Lower leg skin (tissue), 4 donors: ENCODE measurements at regions not wholly inside any gene's neighbourhood (a gene's known extent, or its start where the extent isn't known, plus 50 kb on each side); places are given as distances from the start of the nearest gene placed in this dataset.

Source experiments
- DNase-seq, 2 donors: peaks; one replicate each; pipeline ENCODE4 v3.0.0-alpha.2; 2019; ENCODE audit warnings: low spot score in 2 of 2
- H3K4me3 ChIP-seq: fragments of 200-600 bp; sonication (generic); 2 replicates; pipeline ENCODE4 v1.5.1; 2017; ENCODE audit warnings: mild to moderate bottlenecking, low read depth; ENCODE audit not compliant: poor library complexity, severe bottlenecking
- POLR2A ChIP-seq, 2 donors: fragments of 450-650 bp; IDR thresholded peaks; one replicate each; pipeline ENCODE4 v1.6.1; 2016 to 2017; ENCODE audit warnings: antibody characterized with exemption in 2 of 2, mild to moderate bottlenecking in 1 of 2, moderate library complexity in 1 of 2
- WGBS, 2 donors: methylation state at CpG; one replicate each; pipeline ENCODE4 v1.1.5; 2018; 5-methylcytosine and 5-hydroxymethylcytosine counted together
- intact Hi-C: fragments of 100-400 bp; cut with DNase I; formaldehyde crosslinking; loops from one replicate; pipeline ENCODE4 v1.15.0; 2023; ENCODE audit warnings: low total_unique reads
- TF ChIP-seq, protein P1 (sequence below), 3 donors: fragments of 450-650 bp; IDR thresholded peaks; one replicate each; pipeline ENCODE4 v1.5.1; 2016; ENCODE audit warnings: antibody characterized with exemption in 3 of 3, mild to moderate bottlenecking in 3 of 3, moderate library complexity in 2 of 3

DNA sequence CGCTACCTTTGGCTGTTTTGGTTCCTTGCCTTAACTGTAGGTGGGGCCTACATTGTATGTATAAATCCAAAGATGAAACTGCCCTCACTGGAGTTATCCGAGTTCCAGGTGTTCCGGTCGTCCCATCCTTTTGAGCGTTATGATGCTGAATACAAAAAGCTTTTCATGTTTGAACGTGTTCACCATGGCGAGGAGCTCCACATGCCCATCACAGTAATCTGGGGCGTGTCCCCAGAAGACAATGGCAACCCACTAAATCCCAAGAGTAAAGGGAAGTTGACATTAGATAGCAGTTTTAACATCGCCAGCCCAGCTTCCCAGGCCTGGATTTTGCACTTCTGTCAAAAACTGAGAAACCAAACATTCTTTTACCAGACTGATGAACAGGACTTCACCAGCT is 139.5 kb downstream of the TLR5 start:
- no peak overlapping the region for H3K4me3 ChIP-seq
- intact Hi-C loops = no loop called here
- no peak for DNase-seq
- TF ChIP-seq POLR2A (IDR thresholded peaks at IDR 0.05) = no peak
- TF ChIP-seq, protein P1, sequence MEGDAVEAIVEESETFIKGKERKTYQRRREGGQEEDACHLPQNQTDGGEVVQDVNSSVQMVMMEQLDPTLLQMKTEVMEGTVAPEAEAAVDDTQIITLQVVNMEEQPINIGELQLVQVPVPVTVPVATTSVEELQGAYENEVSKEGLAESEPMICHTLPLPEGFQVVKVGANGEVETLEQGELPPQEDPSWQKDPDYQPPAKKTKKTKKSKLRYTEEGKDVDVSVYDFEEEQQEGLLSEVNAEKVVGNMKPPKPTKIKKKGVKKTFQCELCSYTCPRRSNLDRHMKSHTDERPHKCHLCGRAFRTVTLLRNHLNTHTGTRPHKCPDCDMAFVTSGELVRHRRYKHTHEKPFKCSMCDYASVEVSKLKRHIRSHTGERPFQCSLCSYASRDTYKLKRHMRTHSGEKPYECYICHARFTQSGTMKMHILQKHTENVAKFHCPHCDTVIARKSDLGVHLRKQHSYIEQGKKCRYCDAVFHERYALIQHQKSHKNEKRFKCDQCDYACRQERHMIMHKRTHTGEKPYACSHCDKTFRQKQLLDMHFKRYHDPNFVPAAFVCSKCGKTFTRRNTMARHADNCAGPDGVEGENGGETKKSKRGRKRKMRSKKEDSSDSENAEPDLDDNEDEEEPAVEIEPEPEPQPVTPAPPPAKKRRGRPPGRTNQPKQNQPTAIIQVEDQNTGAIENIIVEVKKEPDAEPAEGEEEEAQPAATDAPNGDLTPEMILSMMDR (IDR thresholded peaks at IDR 0.05) = no peak
- 93 to 95% methylated on average over 9 of the region's 9 CpGs for WGBS, 2 donors

GRCh38 chr1:223006371-223006770 is 136.7 kb downstream of the TLR5 start:
- H3K4me3 ChIP-seq = no peak overlapping the region
- DNase-seq = no peak
- TF ChIP-seq POLR2A (IDR thresholded peaks at IDR 0.05) = no peak
- TF ChIP-seq, protein P1 (IDR thresholded peaks at IDR 0.05) = no peak
- 89 to 90% methylated on average over 5 of the region's 5 CpGs for WGBS, 2 donors
- intact Hi-C loops = no loop called here

DNA sequence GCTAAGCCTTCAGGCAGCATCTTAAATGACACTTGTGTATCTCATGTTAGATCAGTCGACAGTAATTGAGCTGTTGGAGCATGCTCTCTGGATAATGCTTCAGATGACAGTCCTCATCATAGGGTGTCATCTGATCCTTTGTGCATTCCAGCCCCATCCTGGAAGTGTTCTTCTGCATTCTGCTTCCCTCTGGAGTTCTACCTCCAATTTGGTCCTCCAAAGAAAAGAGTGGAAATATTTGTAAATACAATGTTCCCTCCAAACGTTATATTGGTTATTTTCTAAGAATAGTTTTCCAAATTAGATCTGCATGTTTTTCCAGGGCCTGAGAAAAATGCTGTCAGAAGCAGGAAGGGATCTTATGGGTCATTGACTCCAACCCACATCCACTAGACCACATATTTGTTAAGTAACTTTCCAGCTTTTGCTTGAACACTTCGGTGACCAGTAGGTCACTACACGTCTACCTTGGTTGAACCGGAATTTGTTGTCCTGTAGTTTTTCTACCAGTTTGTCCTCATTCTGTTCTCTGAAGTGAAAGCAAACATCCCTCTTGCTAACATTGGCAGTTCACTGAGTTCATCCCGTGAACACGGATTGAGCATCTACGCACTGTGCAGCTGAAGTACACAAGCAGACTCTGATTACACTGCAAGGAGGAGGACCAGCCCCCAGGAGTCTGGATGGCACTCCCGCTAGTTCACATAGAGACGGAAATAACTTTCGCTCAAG is 136.0 kb downstream of the TLR5 start:
- no peak for DNase-seq
- 58 to 69% methylated on average over 11 of the region's 11 CpGs for WGBS, 2 donors
- TF ChIP-seq, protein P1 (IDR thresholded peaks at IDR 0.05) = no peak
- TF ChIP-seq POLR2A (IDR thresholded peaks at IDR 0.05) = no peak
- no peak overlapping the region for H3K4me3 ChIP-seq
- intact Hi-C loops = no loop called here

DNA sequence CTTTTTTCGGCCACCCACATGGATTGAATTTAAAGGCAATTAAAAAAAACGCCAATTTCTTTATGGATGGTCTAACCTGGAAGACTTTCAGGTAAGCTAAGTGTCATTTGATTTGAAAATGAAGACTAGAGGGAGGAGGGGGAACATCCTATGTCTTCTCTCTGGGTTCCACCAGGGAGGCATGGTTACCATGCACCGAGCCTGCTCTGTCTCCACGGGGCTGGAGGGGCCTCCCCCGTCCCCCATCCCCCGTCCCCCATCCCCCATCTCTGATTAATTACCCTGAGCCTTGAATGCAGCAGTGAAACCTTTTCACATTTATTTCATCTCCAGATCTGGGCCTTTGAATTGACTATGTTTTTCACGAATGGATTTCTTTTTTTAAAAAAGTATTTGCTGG is 135.1 kb downstream of the TLR5 start:
- WGBS, 2 donors = 83 to 86% methylated on average over 7 of the region's 7 CpGs
- H3K4me3 ChIP-seq = no peak overlapping the region
- no peak for TF ChIP-seq POLR2A (IDR thresholded peaks at IDR 0.05)
- TF ChIP-seq, protein P1 (IDR thresholded peaks at IDR 0.05) = no peak
- no peak for DNase-seq
- intact Hi-C loops = no loop called here

- no peak overlapping the region for H3K4me3 ChIP-seq
- intact Hi-C loops = no loop called here
- DNase-seq = no peak
- 47 to 51% methylated on average over 2 of the region's 2 CpGs for WGBS, 2 donors
- TF ChIP-seq, protein P1 (IDR thresholded peaks at IDR 0.05) = no peak
- no peak for TF ChIP-seq POLR2A (IDR thresholded peaks at IDR 0.05)
Observed at GRCh38 chr1:223008808-223009207, 134.2 kb downstream of the TLR5 start.

DNA sequence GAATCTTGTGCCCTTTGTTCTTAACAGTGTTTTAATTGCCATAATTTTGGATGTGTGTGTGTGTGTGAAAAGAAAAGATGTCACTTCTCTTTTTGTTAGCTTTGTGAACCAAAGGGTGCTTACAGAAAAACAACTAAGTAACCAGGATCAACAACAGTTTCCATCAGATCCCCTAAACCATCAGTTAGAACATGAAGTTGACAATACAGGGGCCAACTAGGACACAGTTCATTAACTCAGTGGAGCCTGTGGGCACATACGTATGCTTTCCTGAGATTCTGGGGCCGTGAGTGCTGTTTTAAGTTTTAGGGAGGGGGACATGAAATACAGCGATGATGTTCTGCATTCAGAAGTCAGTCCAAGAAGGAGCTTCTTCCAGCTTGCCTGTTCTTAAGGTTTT is 133.6 kb downstream of the TLR5 start:
- 56 to 59% methylated on average over 3 of the region's 3 CpGs for WGBS, 2 donors
- DNase-seq = no peak
- H3K4me3 ChIP-seq = no peak overlapping the region
- TF ChIP-seq POLR2A (IDR thresholded peaks at IDR 0.05) = no peak
- TF ChIP-seq, protein P1 (IDR thresholded peaks at IDR 0.05) = no peak
- intact Hi-C loops = no loop called here
